Esophagus muscularis mucosa (tissue), 3 donors: ENCODE measurements at regions not wholly inside any gene's neighbourhood (a gene's known extent, or its start where the extent isn't known, plus 50 kb on each side); places are given as distances from the start of the nearest gene placed in this dataset.

Experiments used
- POLR2A ChIP-seq: fragments of 450-650 bp; IDR thresholded peaks from one replicate; pipeline ENCODE4 v1.6.1; 2017; ENCODE audit warnings: antibody characterized with exemption, moderate library complexity, mild to moderate bottlenecking, low read depth
- POLR2AphosphoS5 ChIP-seq, 2 donors: sonication (generic); formaldehyde crosslinking; IDR thresholded peaks; one replicate each; pipeline ENCODE4 v1.6.1; 2017; ENCODE audit warnings: antibody characterized with exemption in 2 of 2
- TF ChIP-seq, protein P1 (sequence below), 3 experiments: fragments of 200-600 bp in 2 of 3; fragments of 450-650 bp in 1 of 3; sonication (generic) in 2 of 3; IDR thresholded peaks; one replicate each; pipeline ENCODE4 v1.5.1; 2017 to 2019; ENCODE audit warnings: antibody characterized with exemption in 3 of 3, mild to moderate bottlenecking in 2 of 3, moderate library complexity in 1 of 3

DNA sequence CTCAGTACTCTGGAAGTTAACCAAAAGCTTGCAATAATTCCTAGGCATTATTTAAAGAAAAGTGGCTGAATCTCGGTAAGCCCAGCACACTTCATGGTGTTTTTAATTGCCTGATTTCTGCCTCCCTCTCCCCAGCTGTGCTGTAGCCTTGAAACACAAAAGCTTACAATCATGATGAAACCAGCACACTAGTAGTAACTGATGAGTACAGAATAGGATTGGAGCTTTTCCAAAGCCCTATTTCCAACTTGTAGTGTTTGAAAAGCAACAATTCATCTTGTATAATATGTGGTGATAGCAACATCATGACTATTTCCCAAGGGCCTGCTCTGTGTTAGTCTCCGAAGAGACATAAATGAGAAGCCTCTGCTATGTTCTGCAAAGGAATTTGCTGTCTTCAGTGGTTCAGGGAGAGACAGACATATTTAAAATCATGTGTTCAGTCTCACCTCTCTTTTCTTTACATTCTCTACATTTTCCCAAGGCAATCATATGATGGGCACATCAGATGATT lies 1015.0 kb downstream of the BCL11A start:
- TF ChIP-seq, protein P1, sequence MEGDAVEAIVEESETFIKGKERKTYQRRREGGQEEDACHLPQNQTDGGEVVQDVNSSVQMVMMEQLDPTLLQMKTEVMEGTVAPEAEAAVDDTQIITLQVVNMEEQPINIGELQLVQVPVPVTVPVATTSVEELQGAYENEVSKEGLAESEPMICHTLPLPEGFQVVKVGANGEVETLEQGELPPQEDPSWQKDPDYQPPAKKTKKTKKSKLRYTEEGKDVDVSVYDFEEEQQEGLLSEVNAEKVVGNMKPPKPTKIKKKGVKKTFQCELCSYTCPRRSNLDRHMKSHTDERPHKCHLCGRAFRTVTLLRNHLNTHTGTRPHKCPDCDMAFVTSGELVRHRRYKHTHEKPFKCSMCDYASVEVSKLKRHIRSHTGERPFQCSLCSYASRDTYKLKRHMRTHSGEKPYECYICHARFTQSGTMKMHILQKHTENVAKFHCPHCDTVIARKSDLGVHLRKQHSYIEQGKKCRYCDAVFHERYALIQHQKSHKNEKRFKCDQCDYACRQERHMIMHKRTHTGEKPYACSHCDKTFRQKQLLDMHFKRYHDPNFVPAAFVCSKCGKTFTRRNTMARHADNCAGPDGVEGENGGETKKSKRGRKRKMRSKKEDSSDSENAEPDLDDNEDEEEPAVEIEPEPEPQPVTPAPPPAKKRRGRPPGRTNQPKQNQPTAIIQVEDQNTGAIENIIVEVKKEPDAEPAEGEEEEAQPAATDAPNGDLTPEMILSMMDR (IDR thresholded peaks at IDR 0.05): no peak
- TF ChIP-seq POLR2A: no peak
- no peak for TF ChIP-seq POLR2AphosphoS5 (IDR thresholded peaks at IDR 0.05)
